Upper lobe of right lung (tissue), 1 donor: ENCODE measurements at regions not wholly inside any gene's neighbourhood (a gene's known extent, or its start where the extent isn't known, plus 50 kb on each side); places are given as distances from the start of the nearest gene placed in this dataset.

Experiments used
- ATAC-seq: fragments of 200-7000 bp; cut with Tn5 transposase; one replicate; pipeline ENCODE4 v1.9.1; 2020; ENCODE audit warnings: mild to moderate bottlenecking, moderate library complexity
- DNase-seq: peaks from one replicate; pipeline ENCODE4 v3.0.0-alpha.2; 2020
- H3K27ac ChIP-seq: fragments of 200-600 bp; one replicate; pipeline ENCODE4 v1.8.0; 2022
- H3K27me3 ChIP-seq: fragments of 200-600 bp; one replicate; pipeline ENCODE4 v1.8.0; 2022; ENCODE audit warnings: mild to moderate bottlenecking
- H3K36me3 ChIP-seq: fragments of 200-600 bp; one replicate; pipeline ENCODE4 v1.8.0; 2022
- H3K4me1 ChIP-seq: fragments of 200-600 bp; one replicate; pipeline ENCODE4 v1.8.0; 2022
- H3K4me3 ChIP-seq: fragments of 200-600 bp; one replicate; pipeline ENCODE4 v1.8.0; 2022; ENCODE audit warnings: mild to moderate bottlenecking
- H3K9me3 ChIP-seq: fragments of 200-600 bp; one replicate; pipeline ENCODE4 v1.8.0; 2022
- CTCF ChIP-seq: fragments of 200-600 bp; IDR thresholded peaks from one replicate; pipeline ENCODE4 v1.8.0; 2022; ENCODE audit warnings: antibody characterized with exemption
- intact Hi-C: fragments of 100-400 bp; cut with DNase I; formaldehyde crosslinking; loops from one replicate; pipeline ENCODE4 v1.11.0; 2022
- donor health status: DM: no; HTN: yes; CAD: no; lungs with severe emphysema.

GRCh38 chr12:114186241-114187002 lies 219.5 kb downstream of the TBX5 start:
- Histone ChIP-seq H3K27ac (no peak overlapping the region), H3K36me3 (no peaks in the 10 kb centered on the region), H3K9me3 (no peaks in the 10 kb centered on the region), H3K4me1 (no peaks in the 10 kb centered on the region), H3K4me3 (no peak overlapping the region), H3K27me3 (no peaks in the 10 kb centered on the region)
- no peak for DNase-seq
- ATAC-seq, result no peak
- no peak for TF ChIP-seq CTCF
- intact Hi-C loops, result no loop called here

GRCh38 chr12:114185036-114185435 lies 218.9 kb upstream of the RBM19 start:
- no peaks in the 10 kb centered on the region for H3K4me1 ChIP-seq
- no peaks in the 10 kb centered on the region for H3K27me3 ChIP-seq
- DNase-seq (no peak), ATAC-seq (no peak)
- no peak overlapping the region for H3K27ac ChIP-seq
- no peak overlapping the region for H3K4me3 ChIP-seq
- no peaks in the 10 kb centered on the region for H3K9me3 ChIP-seq
- no peak for TF ChIP-seq CTCF
- H3K36me3 ChIP-seq, result no peaks in the 10 kb centered on the region
- intact Hi-C loops, result no loop called here

- DNase-seq (no peak), ATAC-seq (no peak)
- peaks cover under 1% of the 10 kb centered on the region for H3K27me3 ChIP-seq
- H3K36me3 ChIP-seq, result no peaks in the 10 kb centered on the region
- intact Hi-C loops, result no loop called here
- H3K27ac ChIP-seq, result no peak overlapping the region
- TF ChIP-seq CTCF, result no peak
- no peaks in the 10 kb centered on the region for H3K4me1 ChIP-seq
- H3K4me3 ChIP-seq, result no peak overlapping the region
- H3K9me3 ChIP-seq, result no peaks in the 10 kb centered on the region
Observed at GRCh38 chr12:114174326-114174725, 208.2 kb upstream of the RBM19 start.

GRCh38 chr12:114172135-114172534 lies 206.0 kb upstream of the RBM19 start:
- Histone ChIP-seq H3K36me3 (no peaks in the 10 kb centered on the region), H3K9me3 (no peaks in the 10 kb centered on the region), H3K4me1 (no peaks in the 10 kb centered on the region), H3K27ac (no peak overlapping the region), H3K4me3 (no peak overlapping the region), H3K27me3 (no peaks in the 10 kb centered on the region)
- DNase-seq, result no peak
- intact Hi-C loops, result no loop called here
- TF ChIP-seq CTCF, result no peak
- no peak for ATAC-seq

GRCh38 chr12:114168061-114168460 lies 201.9 kb upstream of the RBM19 start:
- Histone ChIP-seq H3K27ac (no peak overlapping the region), H3K27me3 (no peaks in the 10 kb centered on the region), H3K9me3 (no peaks in the 10 kb centered on the region), H3K36me3 (no peaks in the 10 kb centered on the region), H3K4me1 (no peaks in the 10 kb centered on the region), H3K4me3 (no peak overlapping the region)
- intact Hi-C loops, result no loop called here
- TF ChIP-seq CTCF, result no peak
- no peak for DNase-seq
- no peak for ATAC-seq

GRCh38 chr12:114167431-114167830 lies 201.3 kb upstream of the RBM19 start:
- intact Hi-C loops, result no loop called here
- H3K9me3 ChIP-seq, result no peaks in the 10 kb centered on the region

More at GRCh38 chr12:114167431-114167830, 201.3 kb upstream of the RBM19 start:
- no peak for DNase-seq
- Histone ChIP-seq H3K27me3 (no peaks in the 10 kb centered on the region), H3K27ac (no peak overlapping the region), H3K4me3 (no peak overlapping the region), H3K4me1 (no peaks in the 10 kb centered on the region), H3K36me3 (no peaks in the 10 kb centered on the region)
- TF ChIP-seq CTCF, result no peak
- ATAC-seq, result no peak
